BLaER1 (cell line): ENCODE measurements at regions not wholly inside any gene's neighbourhood (a gene's known extent, or its start where the extent isn't known, plus 50 kb on each side); places are given as distances from the start of the nearest gene placed in this dataset.
"Not testable (repeated sequence)": the region's sequence is repeated elsewhere in the genome, so short reads cannot be mapped to it uniquely, and the experiment has no call there.

ENCODE experiments used
- H3K27ac ChIP-seq: shearing (Covaris generic); formaldehyde crosslinking; 2 replicates; pipeline ENCODE4 v1.8.1; 2022
- H3K27me3 ChIP-seq: shearing (Covaris generic); formaldehyde crosslinking; 2 replicates; pipeline ENCODE4 v1.8.1; 2022
- H3K36me3 ChIP-seq: shearing (Covaris generic); formaldehyde crosslinking; 2 replicates; pipeline ENCODE4 v1.8.1; 2022
- H3K4me1 ChIP-seq: shearing (Covaris generic); formaldehyde crosslinking; 2 replicates; pipeline ENCODE4 v1.8.1; 2022
- H3K4me2 ChIP-seq: shearing (Covaris generic); formaldehyde crosslinking; 2 replicates; pipeline ENCODE4 v1.8.1; 2022
- H3K4me3 ChIP-seq: shearing (Covaris generic); formaldehyde crosslinking; 2 replicates; pipeline ENCODE4 v1.8.1; 2022
- H3K9ac ChIP-seq: shearing (Covaris generic); formaldehyde crosslinking; 2 replicates; pipeline ENCODE4 v1.8.1; 2022
- H3K9me3 ChIP-seq: shearing (Covaris generic); formaldehyde crosslinking; 2 replicates; pipeline ENCODE4 v1.8.1; 2022
- H4K20me1 ChIP-seq: shearing (Covaris generic); formaldehyde crosslinking; 2 replicates; pipeline ENCODE4 v1.8.1; 2022
- Cebpa-rat ChIP-seq: shearing (Covaris generic); IDR thresholded peaks from 2 replicates; pipeline ENCODE4 v1.8.1; 2022

- Histone ChIP-seq H3K36me3 (no peaks in the 10 kb centered on the region), H3K4me3 (no peak overlapping the region), H3K27ac (no peak overlapping the region), H3K9ac (no peak overlapping the region), H3K4me1 (peaks cover 1% of the 10 kb centered on the region; the same call in 1 of the 2 replicates), H3K4me2 (no peak overlapping the region), H3K9me3 (no peaks in the 10 kb centered on the region), H4K20me1 (no peaks in the 10 kb centered on the region), H3K27me3 (no peaks in the 10 kb centered on the region)
- TF ChIP-seq Cebpa-rat: no peak
Measured at GRCh38 chr15:87686339-87686738, 570.2 kb downstream of the NTRK3 start.

DNA sequence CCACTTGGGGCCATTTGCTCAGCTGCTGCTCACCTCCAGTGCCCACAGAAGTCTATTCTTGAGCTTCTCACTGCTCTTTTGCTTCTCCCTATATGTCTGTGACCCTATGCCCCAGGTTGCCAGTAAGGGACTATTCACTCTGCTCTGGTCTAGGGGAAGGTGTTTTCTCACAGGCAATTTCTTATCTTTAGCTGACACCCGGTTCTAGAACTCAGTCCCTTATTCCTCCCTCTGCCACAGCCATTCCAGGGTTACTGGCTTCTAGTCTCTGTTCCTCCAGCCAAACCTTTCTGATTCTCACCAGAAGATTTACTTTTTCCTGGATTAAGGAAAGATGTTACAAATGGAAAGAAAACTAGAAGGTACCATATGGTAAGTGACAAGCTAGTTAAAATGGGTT is 574.0 kb downstream of the NTRK3 start:
- no peak overlapping the region for H3K9ac ChIP-seq
- H3K9me3 ChIP-seq: peaks cover 8% of the 10 kb centered on the region
- no peaks in the 10 kb centered on the region for H3K36me3 ChIP-seq
- H3K4me2 ChIP-seq: no peak overlapping the region
- peaks cover 10% of the 10 kb centered on the region; the same call in 1 of the 2 replicates for H3K4me1 ChIP-seq
- no peaks in the 10 kb centered on the region for H4K20me1 ChIP-seq
- H3K27me3 ChIP-seq: no peaks in the 10 kb centered on the region
- no peak for TF ChIP-seq Cebpa-rat
- H3K4me3 ChIP-seq: no peak overlapping the region
- no peak overlapping the region for H3K27ac ChIP-seq

GRCh38 chr15:87681104-87681503 is 575.4 kb downstream of the NTRK3 start:
- Histone ChIP-seq H3K9ac (no peak overlapping the region), H3K27ac (no peak overlapping the region; the same call in 1 of the 2 replicates), H3K36me3 (no peaks in the 10 kb centered on the region), H3K4me3 (no peak overlapping the region), H4K20me1 (no peaks in the 10 kb centered on the region), H3K4me1 (peaks cover 10% of the 10 kb centered on the region; the same call in 1 of the 2 replicates), H3K4me2 (peak overlapping the region; percentile 45), H3K27me3 (no peaks in the 10 kb centered on the region), H3K9me3 (peaks cover 21% of the 10 kb centered on the region)
- no peak for TF ChIP-seq Cebpa-rat

GRCh38 chr15:87680208-87680607 is 576.3 kb downstream of the NTRK3 start:
- Histone ChIP-seq H3K4me3 (no peak overlapping the region), H3K4me2 (no peak overlapping the region), H3K27ac (no peak overlapping the region), H3K4me1 (peaks cover 10% of the 10 kb centered on the region; the same call in 1 of the 2 replicates), H3K36me3 (no peaks in the 10 kb centered on the region), H3K9ac (no peak overlapping the region), H4K20me1 (no peaks in the 10 kb centered on the region), H3K27me3 (no peaks in the 10 kb centered on the region), H3K9me3 (peaks cover 25% of the 10 kb centered on the region)
- TF ChIP-seq Cebpa-rat: no peak

GRCh38 chr15:87675271-87675670 is 581.3 kb downstream of the NTRK3 start:
- H3K4me2 ChIP-seq: no peak overlapping the region
- no peak for TF ChIP-seq Cebpa-rat
- no peaks in the 10 kb centered on the region for H3K4me1 ChIP-seq
- no peaks in the 10 kb centered on the region for H3K27me3 ChIP-seq
- no peaks in the 10 kb centered on the region for H3K36me3 ChIP-seq
- H4K20me1 ChIP-seq: no peaks in the 10 kb centered on the region
- no peak overlapping the region for H3K4me3 ChIP-seq
- no peak overlapping the region for H3K9ac ChIP-seq
- H3K9me3 ChIP-seq: peaks cover 25% of the 10 kb centered on the region
- no peak overlapping the region for H3K27ac ChIP-seq

DNA sequence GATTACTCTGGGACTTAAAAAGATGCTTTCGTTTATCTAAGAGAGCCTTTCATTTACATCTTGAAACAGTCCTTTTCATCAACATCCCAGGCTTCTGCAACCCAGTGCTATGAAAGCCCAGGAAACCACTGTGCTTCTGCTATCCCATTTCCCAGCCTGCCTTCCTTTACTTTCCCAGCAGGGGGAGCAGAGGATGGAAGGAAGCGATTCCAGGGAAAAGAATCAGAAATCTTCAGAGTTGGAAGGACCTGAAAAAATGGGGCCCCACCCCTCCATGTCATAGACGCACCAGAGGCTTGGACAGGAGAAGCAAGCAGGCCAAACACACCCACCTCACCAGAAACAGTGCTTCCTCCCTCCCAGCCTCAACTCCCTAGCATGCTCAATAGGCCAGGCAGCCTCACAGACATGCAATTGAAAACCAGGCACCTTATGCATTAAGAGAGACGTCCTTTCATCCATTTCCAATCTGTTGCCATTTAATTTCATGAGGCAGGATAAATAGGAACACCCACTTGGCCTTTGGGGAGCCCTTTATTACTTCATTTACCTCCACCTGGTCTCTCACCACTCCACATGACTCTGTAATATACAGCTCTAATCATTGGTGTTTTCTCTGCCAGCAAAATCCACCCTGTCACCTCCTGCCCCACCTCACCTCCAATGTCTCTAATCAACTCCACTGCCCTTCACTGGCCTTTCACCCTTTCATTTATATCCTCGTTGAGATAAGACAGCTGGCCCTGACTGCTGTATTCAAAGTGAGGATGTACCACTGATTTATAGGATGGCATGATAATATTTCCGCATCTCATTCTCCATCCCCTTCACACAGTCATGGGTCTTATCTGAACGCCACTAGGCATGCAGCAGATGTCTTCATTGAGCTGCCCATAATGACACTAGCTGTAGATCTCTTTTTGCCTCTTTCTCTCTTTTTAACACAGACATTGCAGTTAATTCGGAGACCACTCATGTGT is 583.9 kb downstream of the NTRK3 start:
- Histone ChIP-seq H3K27ac (no peak overlapping the region), H3K4me2 (no peak overlapping the region), H4K20me1 (no peaks in the 10 kb centered on the region), H3K27me3 (no peaks in the 10 kb centered on the region), H3K4me1 (no peaks in the 10 kb centered on the region), H3K4me3 (no peak overlapping the region), H3K9ac (no peak overlapping the region), H3K36me3 (no peaks in the 10 kb centered on the region), H3K9me3 (peaks cover 27% of the 10 kb centered on the region)
- no peak for TF ChIP-seq Cebpa-rat

GRCh38 chr15:87671289-87671688 is 585.2 kb downstream of the NTRK3 start:
- H4K20me1 ChIP-seq: no peaks in the 10 kb centered on the region
- H3K4me1 ChIP-seq: no peaks in the 10 kb centered on the region
- no peak overlapping the region for H3K4me3 ChIP-seq
- H3K4me2 ChIP-seq: no peak overlapping the region
- no peak overlapping the region for H3K27ac ChIP-seq
- H3K36me3 ChIP-seq: no peaks in the 10 kb centered on the region
- H3K9ac ChIP-seq: no peak overlapping the region
- TF ChIP-seq Cebpa-rat: no peak
- peaks cover 24% of the 10 kb centered on the region for H3K9me3 ChIP-seq
- H3K27me3 ChIP-seq: no peaks in the 10 kb centered on the region

GRCh38 chr15:87669846-87670245 is 586.7 kb downstream of the NTRK3 start:
- H3K9ac ChIP-seq: no peak overlapping the region
- H3K27me3 ChIP-seq: no peaks in the 10 kb centered on the region
- H3K4me1 ChIP-seq: no peaks in the 10 kb centered on the region
- H3K9me3 ChIP-seq: peaks cover 18% of the 10 kb centered on the region
- no peak overlapping the region for H3K4me3 ChIP-seq
- H3K36me3 ChIP-seq: no peaks in the 10 kb centered on the region
- no peak overlapping the region for H3K4me2 ChIP-seq
- no peaks in the 10 kb centered on the region for H4K20me1 ChIP-seq
- no peak for TF ChIP-seq Cebpa-rat
- no peak overlapping the region for H3K27ac ChIP-seq

GRCh38 chr15:87668768-87669564 is 587.6 kb downstream of the NTRK3 start:
- H3K4me3 ChIP-seq: not testable (repeated sequence)

GRCh38 chr15:87667643-87668042 is 588.9 kb downstream of the NTRK3 start:
- Histone ChIP-seq H3K27me3 (no peaks in the 10 kb centered on the region), H3K4me2 (no peak overlapping the region), H4K20me1 (no peaks in the 10 kb centered on the region), H3K36me3 (no peaks in the 10 kb centered on the region), H3K27ac (no peak overlapping the region), H3K4me1 (no peaks in the 10 kb centered on the region), H3K4me3 (no peak overlapping the region), H3K9ac (no peak overlapping the region), H3K9me3 (peaks cover 26% of the 10 kb centered on the region)
- TF ChIP-seq Cebpa-rat: no peak

More at GRCh38 chr15:87668768-87669564, 587.6 kb downstream of the NTRK3 start:
- H4K20me1 ChIP-seq, H3K4me1 ChIP-seq, H3K9ac ChIP-seq, H3K27me3 ChIP-seq, H3K4me2 ChIP-seq, H3K27ac ChIP-seq, H3K36me3 ChIP-seq: not testable (repeated sequence)
- H3K9me3 ChIP-seq: peaks cover 18% of the 10 kb centered on the region
